ENCODE measurements at regions not wholly inside any gene's neighbourhood (a gene's known extent, or its start where the extent isn't known, plus 50 kb on each side); places are given as distances from the start of the nearest gene placed in this dataset.

DNA sequence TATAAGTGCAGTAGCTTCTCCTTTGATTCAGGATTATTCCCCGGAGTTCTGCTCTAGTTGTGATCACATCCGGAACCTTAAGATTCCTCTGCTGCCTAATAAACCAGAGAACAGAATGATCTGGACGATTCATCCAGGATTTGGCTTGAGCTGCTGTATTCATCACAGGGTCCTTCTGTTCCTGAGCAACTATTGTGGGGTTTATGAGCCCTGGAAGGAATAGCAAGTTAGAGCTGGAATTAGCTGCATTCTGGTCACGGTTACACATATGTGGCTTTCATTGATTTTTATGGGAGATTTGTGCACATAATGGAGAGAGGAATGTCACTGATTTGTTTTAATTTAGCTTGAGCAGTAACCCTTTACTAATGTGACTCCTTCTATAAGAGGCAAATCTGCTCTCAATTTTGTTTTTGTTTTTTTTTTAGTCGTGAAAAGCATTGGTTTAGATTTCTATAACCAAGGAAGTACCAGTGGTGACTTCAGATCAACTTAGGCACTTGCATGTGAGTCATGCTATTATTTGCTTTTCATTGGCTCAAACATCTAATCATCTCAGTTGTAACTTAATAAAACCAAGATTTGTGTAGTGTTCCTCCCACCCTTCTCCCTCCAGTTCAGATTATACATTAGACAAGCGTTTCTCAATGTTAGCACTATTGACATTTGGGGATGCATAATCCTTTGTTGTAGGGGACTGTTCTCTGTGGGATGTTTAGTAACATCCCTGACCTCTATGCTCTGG, 148.5 kb downstream of the OTOL1 start:
- no peaks in the 10 kb centered on the region for H3K9me3 ChIP-seq (ENCODE audit: control insufficient read depth in 1 of 2, insufficient read depth in 1 of 2, low read length in 2 of 2)
- no peak overlapping the region for H3K4me3 Mint-ChIP-seq
- no peak for ATAC-seq (ENCODE audit: poor library complexity)
- H3K36me3 ChIP-seq (ENCODE audit: insufficient read depth, low read length), result no peaks in the 10 kb centered on the region
- no peaks in the 10 kb centered on the region for H3K9me3 Mint-ChIP-seq
- no peak overlapping the region for H3K27ac Mint-ChIP-seq
- ChIA-PET CTCF (no interaction called here), POLR2A (no interaction called here)
- no peaks in the 10 kb centered on the region for H3K4me1 Mint-ChIP-seq (ENCODE audit: low read depth)
- H3K4me3 ChIP-seq (ENCODE audit: low read length), result no peak overlapping the region
- no peaks in the 10 kb centered on the region for H3K27me3 Mint-ChIP-seq
- intact Hi-C loops (cut with DNase I, micrococcal nuclease), result no loop called here
- H3K4me1 ChIP-seq (ENCODE audit: insufficient read depth, low read length), result no peaks in the 10 kb centered on the region
- H3K27me3 ChIP-seq (ENCODE audit: control insufficient read depth in 1 of 2, insufficient read depth in 2 of 2, low read length in 2 of 2), result no peaks in the 10 kb centered on the region
- DNase-seq, result no peak
- H3K27ac ChIP-seq (ENCODE audit: low read depth in 1 of 2, low read length in 2 of 2), result no peak overlapping the region
- no peaks in the 10 kb centered on the region for H3K36me3 Mint-ChIP-seq (ENCODE audit: low read depth)
- TF ChIP-seq CTCF (IDR thresholded peaks at IDR 0.05), result no peak

- POLR2A ChIA-PET, result no interaction called here
- Histone ChIP-seq H3K27ac (ENCODE audit: low read depth in 1 of 2, low read length in 2 of 2) (no peak overlapping the region), H3K4me3 (ENCODE audit: low read length) (no peak overlapping the region), H3K36me3 (ENCODE audit: insufficient read depth, low read length) (no peaks in the 10 kb centered on the region), H3K27me3 (ENCODE audit: control insufficient read depth in 1 of 2, insufficient read depth in 2 of 2, low read length in 2 of 2) (no peaks in the 10 kb centered on the region), H3K9me3 (ENCODE audit: control insufficient read depth in 1 of 2, insufficient read depth in 1 of 2, low read length in 2 of 2) (peaks cover 0 to 3% of the 10 kb centered on the region in 2 experiments), H3K4me1 (ENCODE audit: insufficient read depth, low read length) (no peaks in the 10 kb centered on the region)
- intact Hi-C loops (cut with DNase I, micrococcal nuclease), result no loop called here
- Mint-ChIP-seq H3K36me3 (ENCODE audit: low read depth) (no peaks in the 10 kb centered on the region), H3K27ac (no peak overlapping the region), H3K27me3 (no peaks in the 10 kb centered on the region), H3K4me3 (no peak overlapping the region), H3K4me1 (ENCODE audit: low read depth) (no peaks in the 10 kb centered on the region), H3K9me3 (peaks cover 4% of the 10 kb centered on the region)
- no peak for TF ChIP-seq CTCF (IDR thresholded peaks at IDR 0.05)
- DNase-seq (no peak), ATAC-seq (ENCODE audit: poor library complexity) (no peak)
- CTCF ChIA-PET, result no interaction called here
These were observed 151.4 kb downstream of the OTOL1 start for GRCh38 chr3:161647936-161648470.

DNA sequence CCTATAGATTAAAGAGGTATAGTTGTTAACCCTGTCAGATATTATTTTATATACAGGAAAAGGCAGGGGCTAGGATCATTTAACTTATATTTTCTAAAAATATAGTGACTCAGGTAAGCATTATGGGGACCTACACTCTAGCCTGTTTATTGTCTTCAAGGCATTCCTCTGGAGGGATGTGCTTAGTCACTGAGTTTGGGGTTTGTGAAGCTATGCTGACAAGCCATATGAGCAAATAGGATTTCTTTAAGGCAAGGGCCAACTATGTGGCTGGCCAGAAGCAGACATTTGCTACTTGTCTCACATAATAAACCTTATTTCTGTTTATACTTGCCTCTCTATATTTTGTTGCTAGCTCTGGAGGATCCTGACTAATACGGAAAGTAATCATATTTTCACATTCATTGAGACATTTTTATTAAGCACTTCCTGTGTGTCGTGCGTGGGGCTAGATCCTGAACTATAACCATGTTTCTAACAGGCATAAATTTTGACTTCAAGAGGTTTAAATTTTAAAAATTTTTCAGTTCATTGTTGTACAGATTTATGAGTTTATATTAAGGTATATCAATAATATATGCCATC, 153.4 kb downstream of the OTOL1 start:
- Histone ChIP-seq H3K27ac (ENCODE audit: low read depth in 1 of 2, low read length in 2 of 2) (no peak overlapping the region), H3K27me3 (ENCODE audit: control insufficient read depth in 1 of 2, insufficient read depth in 2 of 2, low read length in 2 of 2) (no peaks in the 10 kb centered on the region), H3K4me3 (ENCODE audit: low read length) (no peak overlapping the region), H3K36me3 (ENCODE audit: insufficient read depth, low read length) (no peaks in the 10 kb centered on the region), H3K9me3 (ENCODE audit: control insufficient read depth in 1 of 2, insufficient read depth in 1 of 2, low read length in 2 of 2) (peaks cover 0 to 3% of the 10 kb centered on the region in 2 experiments), H3K4me1 (ENCODE audit: insufficient read depth, low read length) (no peaks in the 10 kb centered on the region)
- ATAC-seq (ENCODE audit: poor library complexity) (no peak), DNase-seq (no peak)
- POLR2A ChIA-PET, result no interaction called here
- Mint-ChIP-seq H3K4me3 (no peak overlapping the region), H3K9me3 (peaks cover 6% of the 10 kb centered on the region), H3K36me3 (ENCODE audit: low read depth) (no peaks in the 10 kb centered on the region), H3K4me1 (ENCODE audit: low read depth) (no peaks in the 10 kb centered on the region), H3K27me3 (no peaks in the 10 kb centered on the region), H3K27ac (no peak overlapping the region)
- TF ChIP-seq CTCF (IDR thresholded peaks at IDR 0.05), result no peak
- CTCF ChIA-PET, result no interaction called here
- intact Hi-C loops (cut with DNase I, micrococcal nuclease), result no loop called here

All from CD4-positive, alpha-beta T cell (primary cell).